KOPT-K1 (cell line): ENCODE measurements at regions not wholly inside any gene's neighbourhood (a gene's known extent, or its start where the extent isn't known, plus 50 kb on each side); places are given as distances from the start of the nearest gene placed in this dataset.

Source experiments
- H3K27ac ChIP-seq: fragments of 200-600 bp; sonication (generic); 2 replicates; pipeline ENCODE4 v1.5.1; 2016; ENCODE audit warnings: antibody characterized with exemption, mild to moderate bottlenecking, low read depth, low read length; ENCODE audit not compliant: poor library complexity, severe bottlenecking
- H3K36me3 ChIP-seq: fragments of 200-600 bp; sonication (generic); 2 replicates; pipeline ENCODE4 v1.5.1; 2017; ENCODE audit warnings: antibody characterized with exemption, mild to moderate bottlenecking, low read length, moderate library complexity; ENCODE audit not compliant: insufficient read depth
- H3K9me3 ChIP-seq: fragments of 200-600 bp; sonication (generic); 2 replicates; pipeline ENCODE4 v1.5.1; 2017; ENCODE audit warnings: antibody characterized with exemption, low read length, mild to moderate bottlenecking; ENCODE audit not compliant: insufficient read depth, poor library complexity, severe bottlenecking

DNA sequence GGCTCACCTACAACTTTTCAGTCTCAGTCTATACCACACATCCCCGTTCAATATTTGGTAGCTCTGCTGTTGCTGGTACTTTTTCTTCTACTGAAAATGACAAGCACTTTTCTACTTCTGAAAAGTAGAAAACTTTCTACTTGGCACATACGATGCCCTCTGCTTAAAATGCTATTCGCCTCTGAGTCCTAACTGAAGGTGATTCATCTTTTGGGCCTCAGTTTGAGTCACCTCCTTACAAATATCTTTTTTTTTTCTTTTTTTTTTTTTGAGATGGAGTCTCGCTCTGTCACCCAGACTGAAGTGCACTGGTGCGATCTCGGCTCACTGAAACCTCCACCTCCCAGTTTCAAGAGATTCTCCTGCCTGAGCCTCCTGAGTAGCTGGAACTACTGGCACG is 136.0 kb upstream of the CYYR1 start:
- Histone ChIP-seq H3K9me3 (no peaks in the 10 kb centered on the region), H3K36me3 (no peaks in the 10 kb centered on the region), H3K27ac (no peak overlapping the region)

GRCh38 chr21:26708223-26708800 is 135.2 kb upstream of the CYYR1 start:
- H3K36me3 ChIP-seq = no peaks in the 10 kb centered on the region

DNA sequence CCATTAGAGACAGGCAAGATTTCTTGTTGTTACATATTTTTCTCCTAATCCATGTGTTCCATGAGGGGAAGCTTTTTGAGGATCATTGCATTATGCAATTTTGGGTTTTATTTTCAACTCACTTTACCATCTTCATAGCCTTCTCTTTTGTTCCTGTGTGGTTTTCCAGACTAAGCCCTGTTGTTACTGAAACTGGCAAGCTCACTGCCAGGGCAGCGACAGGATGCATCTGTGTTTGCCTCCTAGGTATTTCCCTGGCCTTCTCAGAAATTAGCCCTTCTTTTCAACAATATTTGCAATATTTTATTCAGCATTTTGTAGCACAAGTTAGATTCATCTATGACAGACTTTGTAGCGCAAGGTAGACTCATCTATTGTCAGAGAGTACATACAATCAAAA is 134.2 kb upstream of the CYYR1 start:
- no peaks in the 10 kb centered on the region for H3K9me3 ChIP-seq
- H3K27ac ChIP-seq = no peak overlapping the region

More at GRCh38 chr21:26708223-26708800, 135.2 kb upstream of the CYYR1 start:
- no peak overlapping the region for H3K27ac ChIP-seq
- H3K9me3 ChIP-seq = no peaks in the 10 kb centered on the region

DNA sequence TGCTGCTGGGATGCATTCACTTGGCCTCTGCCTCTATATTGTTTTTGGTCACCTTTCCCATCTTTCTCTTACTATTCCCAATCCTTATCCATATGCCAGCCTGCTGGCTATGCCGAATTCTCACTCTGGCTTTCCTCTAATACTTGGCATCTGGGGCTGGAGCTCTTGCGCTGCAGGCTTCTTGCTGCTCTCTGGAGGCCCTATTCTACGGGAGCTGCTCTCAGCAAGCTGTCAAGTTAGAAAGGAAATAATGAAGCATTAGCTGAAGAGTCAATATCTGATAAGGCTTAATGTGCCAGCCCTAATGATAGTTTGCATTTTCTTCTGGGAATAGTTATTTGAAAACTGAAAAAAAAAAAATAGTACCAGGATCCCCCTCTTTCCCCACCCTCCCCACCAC is 125.3 kb upstream of the CYYR1 start:
- Histone ChIP-seq H3K9me3 (no peaks in the 10 kb centered on the region), H3K27ac (no peak overlapping the region), H3K36me3 (no peaks in the 10 kb centered on the region)

More for the DNA sequence above, 134.2 kb upstream of the CYYR1 start:
- H3K36me3 ChIP-seq = no peaks in the 10 kb centered on the region

- no peak overlapping the region for H3K27ac ChIP-seq
These were observed 118.3 kb upstream of the CYYR1 start for GRCh38 chr21:26691416-26691815.

GRCh38 chr21:26686705-26687104 is 113.6 kb upstream of the CYYR1 start:
- Histone ChIP-seq H3K27ac (no peak overlapping the region), H3K9me3 (peaks cover 13% of the 10 kb centered on the region), H3K36me3 (no peaks in the 10 kb centered on the region)

More at GRCh38 chr21:26691416-26691815, 118.3 kb upstream of the CYYR1 start:
- Histone ChIP-seq H3K36me3 (no peaks in the 10 kb centered on the region), H3K9me3 (peaks cover 13% of the 10 kb centered on the region)

DNA sequence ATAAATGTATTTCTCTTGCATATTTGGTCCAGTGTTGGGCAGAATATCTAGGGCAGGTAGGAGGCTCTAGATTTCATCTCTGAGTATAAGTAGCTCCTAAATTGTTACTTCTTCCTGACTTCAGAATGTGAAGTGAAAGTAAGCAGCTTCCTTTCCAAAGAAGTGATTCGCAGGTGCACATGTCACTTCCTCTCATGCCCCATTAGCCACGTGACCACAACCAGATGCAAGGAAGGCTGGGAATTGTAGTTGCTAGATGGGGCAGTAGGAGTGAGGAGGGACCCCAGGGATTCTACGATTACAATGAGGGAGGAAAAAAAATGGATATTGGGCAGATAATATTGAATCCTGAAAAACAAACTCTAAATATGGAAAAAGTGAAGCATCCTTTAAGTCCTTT is 113.2 kb upstream of the CYYR1 start:
- peaks cover 13% of the 10 kb centered on the region for H3K9me3 ChIP-seq
- H3K36me3 ChIP-seq = no peaks in the 10 kb centered on the region
- H3K27ac ChIP-seq = no peak overlapping the region

- H3K27ac ChIP-seq = no peak overlapping the region
- no peaks in the 10 kb centered on the region for H3K36me3 ChIP-seq
- peaks cover 5% of the 10 kb centered on the region for H3K9me3 ChIP-seq
These were observed 111.8 kb upstream of the CYYR1 start for GRCh38 chr21:26684889-26685288.

DNA sequence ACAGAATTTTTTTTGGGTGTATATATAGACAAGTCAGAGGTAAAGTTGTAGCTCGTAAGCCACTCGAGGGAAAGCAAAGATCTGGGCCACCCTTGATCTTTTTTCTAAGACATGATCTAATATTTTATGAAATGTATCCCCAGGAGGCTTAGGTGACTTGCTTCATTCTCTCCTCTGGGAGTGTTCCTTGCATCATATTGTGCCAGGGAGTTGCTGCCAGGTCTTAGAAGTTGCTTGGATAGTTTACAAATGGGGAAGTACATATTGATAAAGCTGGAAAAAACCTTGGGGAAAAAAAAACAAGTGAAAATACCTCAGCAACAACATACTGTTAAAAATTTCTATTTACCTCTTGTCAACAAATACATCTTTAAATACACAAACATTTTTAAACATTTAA is 110.9 kb upstream of the CYYR1 start:
- H3K9me3 ChIP-seq = no peaks in the 10 kb centered on the region
- H3K27ac ChIP-seq = no peak overlapping the region
- H3K36me3 ChIP-seq = no peaks in the 10 kb centered on the region

GRCh38 chr21:26679284-26679683 is 106.2 kb upstream of the CYYR1 start:
- no peaks in the 10 kb centered on the region for H3K36me3 ChIP-seq
- no peak overlapping the region for H3K27ac ChIP-seq
- no peaks in the 10 kb centered on the region for H3K9me3 ChIP-seq

DNA sequence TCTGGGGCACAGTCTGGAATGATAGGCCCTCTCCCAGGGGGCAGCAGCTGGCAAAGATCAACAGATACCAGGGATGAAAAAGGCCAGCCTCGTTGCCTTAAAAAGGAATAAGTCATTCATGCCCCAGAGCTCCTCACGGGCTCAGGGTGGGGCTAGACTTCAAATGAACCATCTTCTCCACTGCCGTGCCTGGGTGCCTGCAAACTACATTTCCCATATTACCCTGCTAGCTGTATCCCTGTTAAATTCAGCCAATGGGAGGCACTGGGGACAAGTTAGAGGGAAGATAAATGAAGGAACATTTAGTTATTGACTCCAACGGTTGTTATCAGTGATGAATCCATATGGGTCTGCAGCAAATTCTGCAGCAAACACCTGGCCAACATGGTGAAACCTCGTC is 101.2 kb upstream of the CYYR1 start:
- H3K9me3 ChIP-seq = no peaks in the 10 kb centered on the region
- no peaks in the 10 kb centered on the region for H3K36me3 ChIP-seq
- no peak overlapping the region for H3K27ac ChIP-seq

DNA sequence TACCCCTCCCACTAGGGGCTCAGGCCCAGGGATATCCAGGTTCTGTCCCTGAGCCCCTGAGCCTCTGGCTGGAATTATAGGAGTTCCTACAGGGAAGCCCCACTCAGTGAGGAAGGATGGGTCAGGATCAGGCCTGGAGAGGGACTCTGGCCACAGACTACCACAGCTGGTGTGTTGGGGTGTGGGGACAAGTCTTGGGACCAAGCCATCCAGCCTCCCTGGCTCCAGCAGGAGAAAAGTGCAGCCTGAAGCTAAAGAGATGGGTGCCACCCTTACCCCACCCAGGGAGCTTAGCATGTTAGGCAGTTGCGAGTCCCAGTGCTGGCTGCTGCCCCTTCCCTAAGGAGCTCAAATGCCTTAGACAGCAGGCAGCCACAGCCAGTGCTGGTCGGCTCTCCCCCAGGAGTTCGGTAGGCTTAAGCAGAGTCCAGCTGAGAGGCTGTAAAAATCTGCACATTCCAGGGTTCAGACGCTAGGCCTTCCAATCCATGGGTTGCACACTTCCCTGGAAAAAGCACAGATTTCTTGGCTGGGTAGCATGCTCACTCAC is 96.2 kb upstream of the CYYR1 start:
- Histone ChIP-seq H3K27ac (no peak overlapping the region), H3K36me3 (no peaks in the 10 kb centered on the region), H3K9me3 (peaks cover 5% of the 10 kb centered on the region)

GRCh38 chr21:26659757-26660156 is 86.7 kb upstream of the CYYR1 start:
- peaks cover 15% of the 10 kb centered on the region for H3K9me3 ChIP-seq
- H3K27ac ChIP-seq = no peak overlapping the region
- H3K36me3 ChIP-seq = no peaks in the 10 kb centered on the region

DNA sequence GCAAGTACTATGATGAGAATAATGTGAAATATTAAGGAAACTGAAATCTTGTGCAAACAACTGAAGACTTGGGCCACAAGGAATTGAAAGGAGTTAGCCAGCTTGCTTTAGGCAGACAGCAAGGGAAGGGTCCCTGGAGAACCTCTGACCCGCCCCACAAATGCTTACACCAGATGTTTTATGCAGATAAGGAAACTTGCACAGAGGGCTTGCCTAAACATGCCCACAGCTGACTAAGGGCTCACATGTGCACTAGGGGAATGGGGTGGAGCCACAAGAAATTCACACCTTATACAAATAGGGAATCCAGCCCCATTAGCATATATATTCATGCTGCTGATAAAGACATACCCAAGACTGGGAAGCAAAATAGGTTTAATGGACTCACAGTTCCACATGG is 86.1 kb upstream of the CYYR1 start:
- no peaks in the 10 kb centered on the region for H3K36me3 ChIP-seq
- peaks cover 15% of the 10 kb centered on the region for H3K9me3 ChIP-seq
- no peak overlapping the region for H3K27ac ChIP-seq

DNA sequence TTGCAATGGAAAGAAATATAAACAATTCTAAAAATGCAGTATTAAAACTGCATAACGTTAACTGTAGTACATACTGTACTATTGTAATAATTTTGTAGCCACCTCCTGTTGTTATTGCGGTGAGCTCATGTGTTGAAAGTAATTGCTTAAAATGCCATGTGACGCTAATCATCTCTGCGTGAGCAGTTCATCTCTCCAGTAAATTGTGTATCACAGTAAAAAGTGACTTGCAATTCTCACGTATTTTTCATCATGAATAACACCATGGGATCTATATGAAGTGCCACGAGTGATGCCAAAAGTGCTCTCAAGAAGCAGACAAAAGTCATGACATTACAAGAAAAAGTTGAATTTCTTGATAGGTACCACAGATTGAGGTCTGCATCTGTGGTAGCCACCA is 82.4 kb upstream of the CYYR1 start:
- Histone ChIP-seq H3K36me3 (no peaks in the 10 kb centered on the region), H3K9me3 (peaks cover 14% of the 10 kb centered on the region), H3K27ac (no peak overlapping the region)

GRCh38 chr21:26653430-26653829 is 80.3 kb upstream of the CYYR1 start:
- H3K27ac ChIP-seq = no peak overlapping the region
- no peaks in the 10 kb centered on the region for H3K36me3 ChIP-seq
- no peaks in the 10 kb centered on the region for H3K9me3 ChIP-seq
